OCI-LY7 (cell line): ENCODE measurements at regions not wholly inside any gene's neighbourhood (a gene's known extent, or its start where the extent isn't known, plus 50 kb on each side); places are given as distances from the start of the nearest gene placed in this dataset.

Experiments
- BruUV-seq: library from RNA; stranded (reverse); fragments of 400-500 nt; replicated peaks from 2 replicates; lab custom pipeline; 2021; lab: Mats Ljungman, UMichigan
- CTCF ChIA-PET: fragments of 300-600 bp; sonication (Branson Sonifier 250); formaldehyde crosslinking; loops from one replicate; lab custom pipeline; 2022; ENCODE audit warnings: antibody characterized with exemption; ENCODE audit not compliant: unreplicated experiment; lab: Charles Lee
- POLR2A ChIA-PET: fragments of 300-600 bp; sonication (Branson Sonifier 250); formaldehyde crosslinking; loops from one replicate; lab custom pipeline; 2022; ENCODE audit warnings: antibody characterized with exemption; lab: Charles Lee
- DNase-seq: peaks from one replicate; pipeline ENCODE4 v3.0.0-alpha.2; 2015; ENCODE audit warnings: low spot score
- H2AFZ ChIP-seq: fragments of 200-600 bp; sonication (generic), shearing (Covaris generic); 2 replicates; pipeline ENCODE4 v1.6.1; 2014; ENCODE audit warnings: mild to moderate bottlenecking, antibody characterized with exemption, low read length, moderate library complexity
- H3K27ac ChIP-seq: fragments of 200-600 bp; sonication (generic); 2 replicates; pipeline ENCODE4 v1.5.1; 2014; ENCODE audit warnings: mixed run types, low read depth, mild to moderate bottlenecking, moderate library complexity, low read length, inconsistent platforms; ENCODE audit not compliant: poor library complexity, severe bottlenecking
- H3K36me3 ChIP-seq: fragments of 200-600 bp; sonication (generic); 2 replicates; pipeline ENCODE4 v1.6.1; 2014; ENCODE audit warnings: mild to moderate bottlenecking, antibody characterized with exemption, low read length, moderate library complexity, mixed read lengths; ENCODE audit not compliant: insufficient read depth
- H3K4me1 ChIP-seq: fragments of 200-600 bp; sonication (generic); 2 replicates; pipeline ENCODE4 v1.5.1; 2014; ENCODE audit warnings: mild to moderate bottlenecking, low read length; ENCODE audit not compliant: insufficient read depth, poor library complexity, severe bottlenecking
- H3K4me2 ChIP-seq: fragments of 200-600 bp; sonication (generic); 2 replicates; pipeline ENCODE4 v1.6.1; 2014; ENCODE audit warnings: mild to moderate bottlenecking, low read length
- H3K4me3 ChIP-seq: fragments of 200-600 bp; sonication (generic); 2 replicates; pipeline ENCODE4 v1.5.1; 2014; ENCODE audit warnings: mild to moderate bottlenecking, low read depth, low read length; ENCODE audit not compliant: poor library complexity, severe bottlenecking
- H3K79me2 ChIP-seq: fragments of 200-600 bp; sonication (generic); 2 replicates; pipeline ENCODE4 v1.6.1; 2016; ENCODE audit warnings: low read depth, mild to moderate bottlenecking, low read length, moderate library complexity, mixed read lengths; ENCODE audit not compliant: insufficient read depth
- H3K9me2 ChIP-seq: fragments of 200-600 bp; sonication (generic); 2 replicates; pipeline ENCODE4 v1.6.1; 2016; ENCODE audit warnings: mild to moderate bottlenecking, low read length, mixed read lengths; ENCODE audit not compliant: insufficient read depth
- H3K9me3 ChIP-seq: fragments of 200-600 bp; sonication (generic); 2 replicates; pipeline ENCODE4 v1.6.1; 2014; ENCODE audit warnings: mild to moderate bottlenecking, mixed run types, low read length, mixed read lengths
- H4K20me1 ChIP-seq: fragments of 200-600 bp; sonication (generic); 2 replicates; pipeline ENCODE4 v1.6.1; 2014; ENCODE audit warnings: mild to moderate bottlenecking, antibody characterized with exemption, low read length, moderate library complexity, mixed read lengths; ENCODE audit not compliant: insufficient read depth
- EZH2phosphoT487 ChIP-seq: fragments of 200-600 bp; sonication (generic); IDR thresholded peaks from 2 replicates; pipeline ENCODE4 v1.6.1; 2018; ENCODE audit warnings: low read depth, borderline replicate concordance, mild to moderate bottlenecking, mixed run types, antibody characterized with exemption, low read length, moderate library complexity, mixed read lengths
- intact Hi-C: fragments of 100-400 bp; cut with micrococcal nuclease; formaldehyde crosslinking; loops from one replicate; pipeline ENCODE4 v1.10.0; 2022; ENCODE audit not compliant: unreplicated experiment
- TF ChIP-seq, protein P1 (sequence below): fragments of 200-600 bp; sonication (generic); conservative IDR thresholded peaks from 2 replicates; pipeline ENCODE4 v1.5.1; 2014; ENCODE audit warnings: mild to moderate bottlenecking, antibody characterized with exemption, low read length, moderate library complexity, mixed read lengths

- Histone ChIP-seq H3K36me3 (no peaks in the 10 kb centered on the region), H3K4me2 (no peak overlapping the region), H3K79me2 (no peaks in the 10 kb centered on the region), H3K4me1 (no peaks in the 10 kb centered on the region), H3K4me3 (no peak overlapping the region), H3K27ac (no peak overlapping the region), H4K20me1 (no peaks in the 10 kb centered on the region), H3K9me3 (no peaks in the 10 kb centered on the region), H2AFZ (no peak overlapping the region), H3K9me2 (no peaks in the 10 kb centered on the region)
- CTCF ChIA-PET, result no interaction called here
- POLR2A ChIA-PET, result interaction anchor here (0.6 to 1.4 kb wide), 2 partner anchors 46 to 83 kb away, joined by 4 to 6 read pairs; no protein-coding TSS in a partner anchor
- TF ChIP-seq, protein P1, sequence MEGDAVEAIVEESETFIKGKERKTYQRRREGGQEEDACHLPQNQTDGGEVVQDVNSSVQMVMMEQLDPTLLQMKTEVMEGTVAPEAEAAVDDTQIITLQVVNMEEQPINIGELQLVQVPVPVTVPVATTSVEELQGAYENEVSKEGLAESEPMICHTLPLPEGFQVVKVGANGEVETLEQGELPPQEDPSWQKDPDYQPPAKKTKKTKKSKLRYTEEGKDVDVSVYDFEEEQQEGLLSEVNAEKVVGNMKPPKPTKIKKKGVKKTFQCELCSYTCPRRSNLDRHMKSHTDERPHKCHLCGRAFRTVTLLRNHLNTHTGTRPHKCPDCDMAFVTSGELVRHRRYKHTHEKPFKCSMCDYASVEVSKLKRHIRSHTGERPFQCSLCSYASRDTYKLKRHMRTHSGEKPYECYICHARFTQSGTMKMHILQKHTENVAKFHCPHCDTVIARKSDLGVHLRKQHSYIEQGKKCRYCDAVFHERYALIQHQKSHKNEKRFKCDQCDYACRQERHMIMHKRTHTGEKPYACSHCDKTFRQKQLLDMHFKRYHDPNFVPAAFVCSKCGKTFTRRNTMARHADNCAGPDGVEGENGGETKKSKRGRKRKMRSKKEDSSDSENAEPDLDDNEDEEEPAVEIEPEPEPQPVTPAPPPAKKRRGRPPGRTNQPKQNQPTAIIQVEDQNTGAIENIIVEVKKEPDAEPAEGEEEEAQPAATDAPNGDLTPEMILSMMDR, result no peak
- TF ChIP-seq EZH2phosphoT487, result no peak
- BruUV-seq, result no TSS peak
- no peak for DNase-seq
- intact Hi-C loops, result no loop called here
Measured at GRCh38 chr7:20270371-20270770, 53.2 kb upstream of the MACC1 start.

DNA sequence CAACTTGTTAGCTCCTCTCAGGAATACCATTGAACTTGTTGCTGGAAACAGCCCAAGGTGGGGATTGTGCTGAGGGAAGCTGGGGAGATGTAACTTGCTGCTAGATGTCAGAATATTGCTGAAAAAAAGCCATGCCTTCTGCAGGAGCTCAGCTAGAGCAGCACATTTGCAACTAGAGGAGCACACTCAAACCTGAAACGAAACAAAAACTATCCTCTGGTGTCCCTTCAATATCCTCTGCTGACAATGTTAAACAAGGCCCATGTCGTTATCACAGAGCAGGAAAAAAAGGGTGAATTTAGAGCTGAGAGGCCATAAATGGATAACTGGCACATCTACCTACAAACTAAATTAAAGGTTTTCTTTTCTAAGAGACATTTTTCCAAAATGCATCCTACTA, 53.7 kb upstream of the MACC1 start:
- POLR2A ChIA-PET, result interaction anchor here (1.4 to 1.9 kb wide), 2 partner anchors 40 to 46 kb away, joined by 5 to 6 read pairs; no protein-coding TSS in a partner anchor

GRCh38 chr7:20275637-20276036, 55.1 kb upstream of the ITGB8 start:
- H4K20me1 ChIP-seq, result no peaks in the 10 kb centered on the region; the same call in 1 of the 2 replicates
- no peaks in the 10 kb centered on the region for H3K9me3 ChIP-seq
- intact Hi-C loops, result no loop called here
- H3K4me1 ChIP-seq, result no peaks in the 10 kb centered on the region
- CTCF ChIA-PET, result no interaction called here
- H3K4me3 ChIP-seq, result no peak overlapping the region
- no peak overlapping the region for H3K27ac ChIP-seq
- no peak for DNase-seq
- no TSS peak for BruUV-seq
- no peaks in the 10 kb centered on the region for H3K36me3 ChIP-seq
- no peaks in the 10 kb centered on the region for H3K79me2 ChIP-seq
- TF ChIP-seq, protein P1, result no peak
- no peak for TF ChIP-seq EZH2phosphoT487
- H2AFZ ChIP-seq, result no peak overlapping the region
- POLR2A ChIA-PET, result interaction anchor here (0.6 kb wide), 1 partner anchor 82 kb away, joined by 6 read pairs; no protein-coding TSS in a partner anchor
- H3K4me2 ChIP-seq, result no peak overlapping the region
- no peaks in the 10 kb centered on the region for H3K9me2 ChIP-seq

More for the DNA sequence above, 53.7 kb upstream of the MACC1 start:
- no peaks in the 10 kb centered on the region for H3K9me2 ChIP-seq
- intact Hi-C loops, result no loop called here
- no TSS peak for BruUV-seq
- H3K79me2 ChIP-seq, result no peaks in the 10 kb centered on the region
- H3K9me3 ChIP-seq, result no peaks in the 10 kb centered on the region
- no peaks in the 10 kb centered on the region for H4K20me1 ChIP-seq
- DNase-seq, result no peak
- CTCF ChIA-PET, result no interaction called here
- no peak overlapping the region for H3K4me3 ChIP-seq
- H3K27ac ChIP-seq, result no peak overlapping the region
- TF ChIP-seq, protein P1, result no peak
- TF ChIP-seq EZH2phosphoT487, result no peak
- H2AFZ ChIP-seq, result no peak overlapping the region
- no peak overlapping the region for H3K4me2 ChIP-seq
- H3K4me1 ChIP-seq, result no peaks in the 10 kb centered on the region
- H3K36me3 ChIP-seq, result no peaks in the 10 kb centered on the region
